ENCODE measurements at regions not wholly inside any gene's neighbourhood (a gene's known extent, or its start where the extent isn't known, plus 50 kb on each side); places are given as distances from the start of the nearest gene placed in this dataset.

GRCh38 chr3:102595057-102595456 is 160.2 kb downstream of the ZPLD1 start:
- Histone ChIP-seq H3K4me1 (ENCODE audit: control insufficient read depth in 1 of 2, low read depth in 2 of 2) (no peaks in the 10 kb centered on the region), H3K27me3 (replicated peaks; ENCODE audit: insufficient read depth) (no peaks in the 10 kb centered on the region), H3K9me3 (no peaks in the 10 kb centered on the region), H3K4me3 (no peak overlapping the region), H3K27ac (no peak overlapping the region), H3K36me3 (no peaks in the 10 kb centered on the region)
- DNase-seq (ENCODE audit: low spot score) (no peak), ATAC-seq (ENCODE audit: insufficient number of reproducible peaks, low FRiP score, low read depth) (no peak)
- TF ChIP-seq, protein P1, sequence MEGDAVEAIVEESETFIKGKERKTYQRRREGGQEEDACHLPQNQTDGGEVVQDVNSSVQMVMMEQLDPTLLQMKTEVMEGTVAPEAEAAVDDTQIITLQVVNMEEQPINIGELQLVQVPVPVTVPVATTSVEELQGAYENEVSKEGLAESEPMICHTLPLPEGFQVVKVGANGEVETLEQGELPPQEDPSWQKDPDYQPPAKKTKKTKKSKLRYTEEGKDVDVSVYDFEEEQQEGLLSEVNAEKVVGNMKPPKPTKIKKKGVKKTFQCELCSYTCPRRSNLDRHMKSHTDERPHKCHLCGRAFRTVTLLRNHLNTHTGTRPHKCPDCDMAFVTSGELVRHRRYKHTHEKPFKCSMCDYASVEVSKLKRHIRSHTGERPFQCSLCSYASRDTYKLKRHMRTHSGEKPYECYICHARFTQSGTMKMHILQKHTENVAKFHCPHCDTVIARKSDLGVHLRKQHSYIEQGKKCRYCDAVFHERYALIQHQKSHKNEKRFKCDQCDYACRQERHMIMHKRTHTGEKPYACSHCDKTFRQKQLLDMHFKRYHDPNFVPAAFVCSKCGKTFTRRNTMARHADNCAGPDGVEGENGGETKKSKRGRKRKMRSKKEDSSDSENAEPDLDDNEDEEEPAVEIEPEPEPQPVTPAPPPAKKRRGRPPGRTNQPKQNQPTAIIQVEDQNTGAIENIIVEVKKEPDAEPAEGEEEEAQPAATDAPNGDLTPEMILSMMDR (IDR thresholded peaks at IDR 0.05), result no peak

DNA sequence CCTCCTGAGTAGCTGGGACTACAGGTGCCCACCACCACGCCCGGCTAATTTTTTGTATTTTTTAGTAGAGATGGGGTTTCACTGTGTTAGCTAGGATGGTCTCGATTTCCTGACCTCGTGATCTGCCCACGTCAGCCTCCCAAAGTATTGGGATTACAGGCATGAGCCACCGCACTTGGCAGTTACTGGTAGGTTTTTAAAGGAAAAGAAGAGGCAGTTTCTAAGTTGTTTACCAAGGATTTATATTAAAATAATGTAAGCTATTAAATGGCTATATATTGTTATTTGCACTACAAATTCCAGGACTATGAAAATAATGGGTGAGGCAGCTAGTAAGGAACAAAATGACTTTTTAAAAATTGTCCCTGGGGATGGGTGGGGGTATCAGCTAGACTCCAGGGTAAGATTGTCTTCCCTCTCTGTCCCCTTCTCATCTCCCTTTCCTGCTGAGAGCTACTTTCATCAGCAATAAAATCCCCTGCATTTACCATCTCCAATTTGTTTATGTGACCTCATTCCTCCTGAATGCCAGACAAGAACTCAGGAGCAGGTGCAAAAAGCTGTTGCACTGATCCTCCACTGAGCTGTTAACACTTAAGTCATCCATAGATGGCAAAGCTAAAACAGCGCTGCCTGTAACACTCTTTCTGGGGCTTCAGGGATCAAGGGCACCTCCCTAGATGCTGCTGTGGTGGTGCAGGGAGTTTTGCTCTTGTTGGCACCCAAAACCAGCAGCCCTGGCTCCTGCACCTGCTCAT is 165.2 kb downstream of the ZPLD1 start:
- Histone ChIP-seq H3K4me1 (ENCODE audit: control insufficient read depth in 1 of 2, low read depth in 2 of 2) (no peaks in the 10 kb centered on the region), H3K27ac (no peak overlapping the region), H3K36me3 (no peaks in the 10 kb centered on the region), H3K9me3 (no peaks in the 10 kb centered on the region), H3K4me3 (no peak overlapping the region), H3K27me3 (replicated peaks; ENCODE audit: insufficient read depth) (no peaks in the 10 kb centered on the region)
- no peak for DNase-seq (ENCODE audit: low spot score)
- TF ChIP-seq, protein P1 (IDR thresholded peaks at IDR 0.05), result no peak
- ATAC-seq (ENCODE audit: insufficient number of reproducible peaks, low FRiP score, low read depth), result no peak

DNA sequence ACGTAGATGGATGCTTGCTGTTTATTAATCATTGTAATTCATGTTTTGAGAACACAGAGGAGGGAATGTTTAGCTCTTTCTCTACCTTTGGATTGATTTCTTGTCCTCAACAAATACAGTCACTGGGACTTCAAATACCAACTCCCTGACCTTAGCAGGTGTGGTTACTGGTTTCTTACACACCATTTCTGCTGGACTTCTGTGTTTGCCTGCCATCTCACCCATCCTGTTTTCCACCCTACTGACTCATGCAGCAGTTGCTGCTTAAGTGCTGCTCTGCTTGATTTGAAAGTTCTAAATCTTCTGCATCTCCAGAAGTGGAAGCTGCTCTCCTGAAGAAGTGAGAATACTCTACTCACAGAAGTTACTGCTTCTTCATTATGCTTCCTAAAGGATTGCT is 170.3 kb downstream of the ZPLD1 start:
- ATAC-seq (ENCODE audit: insufficient number of reproducible peaks, low FRiP score, low read depth) (no peak), DNase-seq (ENCODE audit: low spot score) (no peak)
- TF ChIP-seq, protein P1 (IDR thresholded peaks at IDR 0.05), result no peak
- Histone ChIP-seq H3K4me1 (ENCODE audit: control insufficient read depth in 1 of 2, low read depth in 2 of 2) (no peaks in the 10 kb centered on the region), H3K36me3 (no peaks in the 10 kb centered on the region), H3K27me3 (replicated peaks; ENCODE audit: insufficient read depth) (no peaks in the 10 kb centered on the region), H3K27ac (no peak overlapping the region), H3K4me3 (no peak overlapping the region), H3K9me3 (no peaks in the 10 kb centered on the region)

DNA sequence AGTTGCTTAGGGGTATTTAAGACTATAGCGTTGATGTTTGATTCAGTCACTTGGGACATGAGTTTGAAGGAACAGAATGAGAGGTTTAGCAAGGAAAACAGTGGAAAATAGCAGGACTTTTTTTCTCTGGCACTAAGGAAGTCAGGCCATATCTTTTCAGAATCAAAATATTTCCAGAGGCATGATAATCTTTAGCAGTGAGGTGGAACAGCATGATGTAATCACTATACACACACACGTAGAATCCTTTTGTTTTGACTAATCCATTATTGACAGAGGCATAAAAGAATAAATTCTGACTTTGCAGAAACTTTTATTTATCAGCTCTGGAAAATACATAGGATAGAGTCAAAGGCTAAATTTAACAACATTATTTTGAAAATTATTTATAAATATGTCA is 174.1 kb downstream of the ZPLD1 start:
- DNase-seq (ENCODE audit: low spot score) (no peak), ATAC-seq (ENCODE audit: insufficient number of reproducible peaks, low FRiP score, low read depth) (no peak)
- Histone ChIP-seq H3K36me3 (no peaks in the 10 kb centered on the region), H3K4me3 (no peak overlapping the region), H3K27me3 (replicated peaks; ENCODE audit: insufficient read depth) (no peaks in the 10 kb centered on the region), H3K27ac (no peak overlapping the region), H3K4me1 (ENCODE audit: control insufficient read depth in 1 of 2, low read depth in 2 of 2) (no peaks in the 10 kb centered on the region), H3K9me3 (no peaks in the 10 kb centered on the region)
- TF ChIP-seq, protein P1 (IDR thresholded peaks at IDR 0.05), result no peak

- H3K27ac ChIP-seq, result no peak overlapping the region
- DNase-seq (ENCODE audit: low spot score) (no peak), ATAC-seq (ENCODE audit: insufficient number of reproducible peaks, low FRiP score, low read depth) (no peak)
- H3K4me3 ChIP-seq, result no peak overlapping the region
- H3K9me3 ChIP-seq, result no peaks in the 10 kb centered on the region
- H3K36me3 ChIP-seq, result no peaks in the 10 kb centered on the region
- no peaks in the 10 kb centered on the region for H3K4me1 ChIP-seq (ENCODE audit: control insufficient read depth in 1 of 2, low read depth in 2 of 2)
- TF ChIP-seq, protein P1 (IDR thresholded peaks at IDR 0.05), result no peak
- no peaks in the 10 kb centered on the region for H3K27me3 ChIP-seq (replicated peaks; ENCODE audit: insufficient read depth)
These were observed 179.3 kb downstream of the ZPLD1 start for GRCh38 chr3:102614021-102614569.

All from thoracic aorta (tissue), 2 donors.